ENCODE measurements at regions not wholly inside any gene's neighbourhood (a gene's known extent, or its start where the extent isn't known, plus 50 kb on each side); places are given as distances from the start of the nearest gene placed in this dataset.
"Not testable (repeated sequence)": the region's sequence is repeated elsewhere in the genome, so short reads cannot be mapped to it uniquely, and the experiment has no call there.

DNA sequence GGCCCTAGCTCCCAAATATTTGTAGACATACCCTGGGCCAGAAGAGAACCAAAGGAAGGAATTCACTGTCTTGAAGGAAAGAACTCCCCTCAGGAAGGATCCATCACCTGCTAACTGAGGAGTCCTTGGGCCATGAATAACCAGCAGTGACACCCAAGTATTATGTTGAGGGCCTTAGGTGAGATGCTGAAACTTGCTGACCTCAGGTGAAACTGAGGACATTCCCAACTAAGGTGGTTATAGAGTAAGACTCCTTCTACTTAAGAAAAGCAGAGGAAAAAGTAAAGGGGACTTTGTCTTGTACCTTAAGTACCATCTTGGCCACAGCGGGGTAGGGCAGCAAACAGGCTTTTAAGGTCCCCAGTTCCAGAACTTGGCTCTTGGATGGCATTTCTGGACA, 491.7 kb downstream of the C6orf118 start:
- DNase-seq = no peak

GRCh38 chr6:164812706-164813105, 496.7 kb downstream of the C6orf118 start:
- no peak for DNase-seq

DNA sequence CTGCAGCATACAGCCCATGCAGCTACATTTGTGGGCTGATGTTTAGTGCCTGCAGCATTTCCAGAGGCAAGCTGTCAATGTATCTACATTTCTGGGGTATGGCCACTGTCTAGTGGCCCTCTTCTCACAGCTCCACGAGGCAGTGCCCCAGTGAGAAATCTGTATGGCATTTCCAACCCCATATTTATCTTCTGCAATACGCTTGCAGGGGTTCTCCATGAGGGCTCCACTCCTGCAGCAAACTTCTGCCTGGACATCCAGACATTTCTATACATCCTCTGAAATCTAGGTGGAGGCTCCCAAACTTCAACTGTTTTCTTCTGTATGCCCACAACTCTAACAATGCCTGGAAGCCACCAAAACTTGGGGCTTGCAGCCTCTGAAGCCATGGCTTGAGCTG, 502.3 kb downstream of the C6orf118 start:
- DNase-seq = peak; percentile 5

DNA sequence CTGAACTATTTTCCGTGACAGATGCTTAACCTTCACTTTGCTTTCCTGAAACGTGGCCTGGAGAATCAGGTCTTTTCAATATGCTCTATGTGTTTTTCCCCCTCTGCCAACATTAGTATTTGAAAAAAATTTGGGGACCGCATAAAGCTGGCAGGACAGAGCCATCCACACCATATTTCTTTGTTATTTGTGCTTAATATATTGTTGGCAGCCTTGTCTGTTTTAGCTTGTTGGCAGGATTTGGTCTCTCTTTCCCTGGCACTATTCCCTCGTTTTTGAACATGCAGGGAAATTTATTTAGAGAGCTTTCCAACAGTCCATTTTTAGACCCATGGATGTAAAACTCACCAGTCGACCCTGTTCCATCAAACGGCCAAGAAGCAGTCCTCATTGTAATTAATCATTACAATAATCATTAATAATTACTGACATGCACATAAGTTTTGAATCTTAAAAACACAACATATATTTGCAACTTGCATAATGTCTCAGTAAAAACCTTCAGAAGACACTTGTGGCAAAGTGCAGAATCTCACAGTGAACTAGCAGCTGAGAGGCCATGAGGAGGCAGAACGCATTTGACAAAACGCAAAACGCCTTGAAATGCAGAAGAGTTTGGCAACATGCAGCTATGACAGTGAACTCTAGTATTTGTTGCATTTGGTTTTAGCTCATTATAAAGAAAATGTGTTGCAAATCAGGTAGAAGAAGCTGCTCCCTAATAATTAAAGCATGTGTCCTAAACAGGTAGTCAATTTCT, 514.2 kb downstream of the C6orf118 start:
- DNase-seq = no peak

- no peak for DNase-seq
These were observed 516.7 kb downstream of the C6orf118 start for GRCh38 chr6:164792666-164793065.

GRCh38 chr6:164791498-164791897, 517.9 kb downstream of the C6orf118 start:
- no peak for DNase-seq

- peak; percentile 1 for DNase-seq
These were observed 545.6 kb downstream of the C6orf118 start for GRCh38 chr6:164763788-164764187.

- DNase-seq = no peak
These were observed 552.0 kb downstream of the C6orf118 start for GRCh38 chr6:164757451-164757850.

- no peak for DNase-seq
These were observed 552.7 kb downstream of the C6orf118 start for GRCh38 chr6:164756723-164757122.

DNA sequence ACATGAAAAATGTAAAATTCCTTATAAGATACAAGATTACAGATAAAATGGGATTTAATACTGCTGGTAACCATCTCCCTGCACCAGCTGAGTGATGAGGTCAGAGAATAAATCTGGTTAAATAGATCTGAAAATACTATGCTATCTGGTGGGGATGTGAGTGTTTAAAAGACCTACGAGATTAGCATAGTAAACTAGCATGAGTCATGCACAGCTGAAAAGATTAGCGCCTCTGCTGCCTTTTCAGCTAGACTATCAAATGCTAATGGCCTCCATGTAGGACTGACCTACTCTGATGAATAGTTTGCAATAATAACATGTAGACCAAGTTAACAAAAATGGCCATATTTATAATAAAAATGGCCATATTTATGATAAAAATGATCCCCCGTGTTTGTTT, 553.3 kb downstream of the C6orf118 start:
- DNase-seq = peak; percentile 55

DNA sequence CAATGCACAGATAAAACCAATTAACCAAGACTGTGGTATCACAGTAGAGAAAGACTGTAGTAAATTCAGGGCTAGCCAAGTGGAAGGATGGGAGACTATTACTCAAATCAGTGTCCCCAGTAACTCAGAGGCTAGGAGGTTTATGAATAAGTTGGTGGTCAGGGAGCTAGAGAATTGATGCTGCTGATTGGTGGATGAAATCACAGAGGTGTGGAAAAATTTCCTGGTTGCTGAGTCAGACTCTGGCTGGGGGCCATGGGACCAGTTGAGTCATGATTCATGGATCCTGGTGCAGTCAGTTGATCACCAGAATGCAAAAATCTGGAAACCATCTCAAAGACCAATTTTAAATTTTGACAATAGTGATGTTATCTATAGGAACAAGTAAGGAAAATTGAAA, 555.9 kb downstream of the C6orf118 start:
- peak; percentile 17 for DNase-seq

- DNase-seq = no peak
These were observed 558.0 kb downstream of the C6orf118 start for GRCh38 chr6:164751395-164751794.

- peak; percentile 15 for DNase-seq
These were observed 559.3 kb downstream of the C6orf118 start for GRCh38 chr6:164750128-164750527.

DNA sequence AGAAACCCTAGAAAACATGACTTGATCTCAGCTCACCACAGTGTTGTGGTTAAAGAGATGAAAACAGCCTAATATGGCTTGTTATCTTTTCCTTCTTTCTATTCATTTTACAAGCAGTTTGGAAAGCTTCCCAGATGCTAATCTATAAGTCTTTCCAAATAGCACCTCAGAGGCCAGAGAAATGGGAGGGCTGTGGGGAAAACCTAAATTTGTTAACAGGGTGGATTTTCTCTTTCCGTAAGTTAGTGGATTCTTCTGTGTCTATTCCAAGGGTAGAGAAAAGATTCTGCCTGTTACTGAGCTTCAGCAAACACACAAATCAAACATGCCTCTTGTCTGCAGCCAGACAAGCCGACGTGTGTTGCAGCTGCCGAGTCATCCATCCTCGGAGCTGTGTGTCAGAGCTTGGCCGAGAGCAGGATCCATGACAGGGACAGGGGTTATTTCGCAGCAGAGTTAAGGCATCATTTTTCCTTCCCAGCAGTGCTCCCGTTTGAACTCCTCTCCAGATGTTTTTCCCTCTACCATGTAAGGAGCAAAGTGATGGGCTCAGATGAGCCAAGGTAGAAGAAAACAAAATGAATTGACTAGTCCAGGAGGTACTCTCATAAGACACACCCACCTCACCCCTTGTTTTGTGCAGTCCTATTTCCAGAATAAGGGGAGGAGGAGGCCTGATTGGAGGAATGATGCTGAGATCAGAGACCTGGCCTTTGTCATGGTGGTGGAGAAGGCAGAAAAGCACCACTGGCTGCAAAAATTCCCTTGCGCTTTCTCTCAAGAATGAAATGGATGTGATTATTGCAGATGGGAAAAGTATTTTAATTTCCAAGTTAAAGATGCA, 560.0 kb downstream of the C6orf118 start:
- peak; percentile 76 for DNase-seq

DNA sequence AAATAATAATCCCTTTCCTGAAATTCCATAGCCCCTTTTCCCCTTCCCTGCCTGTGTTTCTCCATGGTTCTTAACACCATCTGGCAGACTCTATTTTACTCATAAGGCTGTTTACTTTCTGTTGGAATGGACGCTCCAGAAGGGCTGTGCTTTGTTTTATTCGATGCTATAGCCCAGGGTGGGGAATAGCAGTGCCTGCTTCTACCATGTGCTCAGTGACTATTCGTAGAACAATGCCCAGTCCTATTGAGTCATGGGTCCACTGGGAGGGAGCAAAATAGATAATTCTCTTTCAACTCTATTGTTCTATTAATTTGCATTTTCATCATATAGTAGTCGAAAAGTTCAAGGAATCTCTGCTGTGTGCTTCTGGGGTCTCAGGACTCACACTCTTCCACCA, 565.1 kb downstream of the C6orf118 start:
- DNase-seq = no peak

- no peak for DNase-seq
These were observed 567.4 kb downstream of the C6orf118 start for GRCh38 chr6:164741938-164742451.

DNA sequence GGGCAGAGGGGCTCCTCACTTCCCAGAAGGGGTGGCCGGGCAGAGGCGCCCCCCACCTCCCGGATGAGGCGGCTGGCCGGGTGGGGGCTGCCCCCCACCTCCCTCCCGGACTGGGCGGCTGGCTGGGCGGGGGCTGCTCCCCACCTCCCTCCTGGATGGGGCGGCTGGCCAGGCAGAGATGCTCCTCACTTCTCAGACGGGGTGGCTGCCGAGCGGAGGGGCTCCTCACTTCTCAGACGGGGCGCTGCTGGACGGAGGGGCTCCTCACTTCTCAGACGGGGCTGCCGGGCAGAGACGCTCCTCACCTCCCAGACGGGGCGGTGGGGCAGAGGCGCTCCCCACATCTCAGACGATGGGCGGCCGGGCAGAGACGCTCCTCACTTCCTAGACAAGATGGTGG, 573.3 kb downstream of the C6orf118 start:
- DNase-seq = not testable (repeated sequence)

DNA sequence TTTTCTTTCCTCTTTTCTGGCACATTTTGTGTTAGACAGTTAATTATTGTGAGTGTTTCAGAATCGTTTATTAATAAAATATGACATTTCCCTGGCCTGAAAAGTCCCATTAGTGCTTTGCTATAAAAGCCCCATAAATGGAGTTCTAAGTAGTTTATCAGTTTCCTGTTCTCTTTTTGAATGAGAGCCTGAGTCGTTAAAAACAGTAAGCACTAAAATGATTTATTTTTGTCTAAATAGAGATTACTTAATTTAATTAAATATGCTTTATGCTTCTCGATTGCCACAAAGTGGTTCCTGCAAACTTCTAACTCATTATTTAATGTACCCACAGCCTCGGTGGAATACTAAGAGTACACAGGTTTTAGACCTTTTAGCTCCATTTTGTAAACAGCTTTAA, 577.9 kb downstream of the C6orf118 start:
- DNase-seq = no peak

DNA sequence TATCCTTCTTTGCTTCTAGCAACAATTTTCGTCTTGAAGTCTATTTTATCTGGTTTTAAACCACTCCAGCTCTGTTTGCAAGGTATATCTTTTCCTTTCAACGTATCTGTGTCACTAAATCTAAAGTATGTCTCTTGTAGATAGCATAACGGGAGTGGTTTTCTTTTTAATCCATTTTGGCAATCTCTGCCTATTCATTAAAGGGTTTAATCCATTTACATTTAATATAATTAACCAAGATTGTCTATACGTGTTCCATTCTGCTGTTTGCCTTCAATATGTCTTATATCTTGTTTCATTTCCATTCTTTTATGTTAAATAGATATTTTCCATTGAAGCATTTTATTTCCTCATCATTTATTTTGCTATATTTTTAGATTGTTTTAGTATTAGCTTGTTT, 587.9 kb downstream of the C6orf118 start:
- no peak for DNase-seq

GRCh38 chr6:164700497-164700896, 608.9 kb downstream of the C6orf118 start:
- DNase-seq = no peak

DNA sequence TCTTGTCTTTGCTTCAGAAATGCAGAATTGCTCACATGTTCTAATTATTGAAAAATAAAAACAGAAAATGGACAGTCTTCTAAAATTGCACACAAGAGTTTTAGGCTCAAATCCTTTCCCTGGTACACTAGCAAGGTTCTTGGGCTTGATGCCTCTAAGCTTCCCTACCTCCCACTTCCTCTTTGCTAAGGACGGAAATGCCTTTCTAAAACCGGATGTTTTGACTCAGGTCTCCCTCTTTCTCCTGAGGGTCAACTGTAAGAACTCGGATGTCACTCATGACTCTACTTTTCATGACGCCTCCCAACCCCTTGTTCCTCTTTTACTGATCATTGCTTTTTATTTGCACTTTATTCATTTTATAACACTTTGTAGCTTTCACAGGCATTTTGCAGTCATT, 613.5 kb downstream of the C6orf118 start:
- DNase-seq = no peak

- DNase-seq = no peak
These were observed 615.0 kb downstream of the C6orf118 start for GRCh38 chr6:164694386-164694785.

DNA sequence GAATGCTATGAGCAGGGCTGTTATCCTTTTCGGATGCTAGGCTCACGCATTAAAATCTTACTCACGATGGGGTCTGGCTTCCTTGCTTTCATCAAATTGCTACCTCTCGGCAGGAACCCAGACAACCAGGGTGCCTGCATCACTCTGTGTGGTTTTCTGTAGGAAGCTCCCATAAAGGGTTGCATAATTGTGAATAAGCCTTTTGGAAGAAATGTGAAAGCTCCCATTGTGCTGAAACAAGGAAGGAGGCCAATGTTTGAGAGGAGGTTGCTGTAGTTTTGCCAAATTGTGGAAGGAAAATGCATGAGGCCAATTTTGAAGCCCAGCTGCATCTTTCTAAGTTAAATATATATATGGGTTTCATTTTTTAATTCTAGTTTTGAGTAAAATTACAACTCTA, 615.5 kb downstream of the C6orf118 start:
- no peak for DNase-seq
